Astrocyte of the hippocampus (primary cell): ENCODE measurements at regions not wholly inside any gene's neighbourhood (a gene's known extent, or its start where the extent isn't known, plus 50 kb on each side); places are given as distances from the start of the nearest gene placed in this dataset.

Experiments used
- DNase-seq: peaks from one replicate; pipeline ENCODE4 v3.0.0; 2011; ENCODE audit warnings: low read depth, low spot score

DNA sequence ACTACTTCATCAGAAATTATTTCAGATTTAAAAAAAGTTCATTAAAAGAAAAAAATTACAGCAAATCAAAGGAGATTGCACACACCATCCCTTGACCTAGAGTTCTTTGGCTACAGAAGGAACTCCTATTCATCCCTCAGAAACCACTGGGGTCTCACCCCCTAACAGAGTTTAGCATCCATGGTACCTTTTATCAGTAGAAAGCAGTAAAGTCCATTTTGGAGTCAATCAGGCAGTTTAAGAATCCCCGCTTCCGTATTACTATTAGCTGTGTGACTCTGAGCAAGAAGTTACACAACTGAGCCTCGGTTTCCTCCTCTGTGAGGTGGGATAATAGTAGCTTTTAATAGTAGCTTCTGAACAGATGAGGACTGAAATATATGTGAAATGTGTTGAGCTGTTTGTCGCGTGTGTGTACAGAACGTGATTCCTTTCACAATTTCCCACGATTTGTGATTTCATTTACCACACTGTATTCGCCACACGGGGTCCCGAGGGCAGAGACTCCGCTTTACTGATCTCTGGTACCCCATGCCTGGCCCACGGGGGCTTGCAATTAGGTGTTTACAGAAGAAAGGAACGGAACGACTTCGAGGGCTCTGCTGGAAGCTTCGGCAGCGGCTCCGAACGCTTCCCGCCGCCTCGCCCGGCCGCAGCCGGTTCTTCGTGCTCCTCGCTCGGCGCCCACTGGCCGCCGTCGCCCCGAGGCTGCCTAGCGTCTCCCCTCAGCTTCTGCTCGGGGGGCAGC, 72.5 kb upstream of the ZBED5 start:
- no peak for DNase-seq

DNA sequence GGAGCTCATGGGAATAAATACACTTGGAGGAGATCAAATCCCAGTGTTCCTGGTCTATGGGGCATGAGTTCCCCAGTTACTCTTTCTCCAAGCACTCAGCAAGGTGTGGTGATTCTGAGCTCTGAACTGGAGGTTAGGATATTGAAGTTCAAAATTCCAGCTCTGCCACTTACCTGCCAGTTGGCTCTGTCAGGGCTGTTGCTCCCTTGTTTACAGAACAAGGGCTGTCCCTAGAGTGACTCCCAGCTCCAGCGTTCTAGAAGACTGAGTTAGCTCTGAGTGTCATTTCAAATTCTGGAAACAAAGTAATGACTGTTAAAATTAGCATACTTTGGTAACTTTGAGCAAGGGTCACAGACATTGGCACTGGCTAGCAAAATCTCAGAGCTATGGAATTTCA, 69.7 kb upstream of the ZBED5 start:
- DNase-seq, result peak; percentile 14

DNA sequence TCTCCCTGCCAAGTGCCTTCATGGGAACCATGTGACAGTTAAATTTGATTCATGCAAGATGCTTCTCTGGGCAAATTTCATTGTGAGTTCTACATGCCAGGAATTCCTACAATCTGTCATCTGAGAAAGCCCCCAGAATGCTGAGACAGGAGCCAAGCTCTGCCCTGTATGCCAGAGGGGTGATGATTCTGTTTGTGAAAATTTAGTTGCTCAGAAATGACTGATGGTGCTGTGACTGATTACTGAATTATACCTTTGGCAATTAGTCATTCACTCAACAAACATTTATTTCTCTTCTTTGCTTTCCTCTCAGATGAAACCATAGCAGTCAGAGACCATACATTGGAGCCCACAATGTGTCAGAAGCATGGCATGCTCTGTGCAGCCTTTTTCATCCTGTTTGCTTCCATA, 69.0 kb upstream of the ZBED5 start:
- DNase-seq, result peak; percentile 24

DNA sequence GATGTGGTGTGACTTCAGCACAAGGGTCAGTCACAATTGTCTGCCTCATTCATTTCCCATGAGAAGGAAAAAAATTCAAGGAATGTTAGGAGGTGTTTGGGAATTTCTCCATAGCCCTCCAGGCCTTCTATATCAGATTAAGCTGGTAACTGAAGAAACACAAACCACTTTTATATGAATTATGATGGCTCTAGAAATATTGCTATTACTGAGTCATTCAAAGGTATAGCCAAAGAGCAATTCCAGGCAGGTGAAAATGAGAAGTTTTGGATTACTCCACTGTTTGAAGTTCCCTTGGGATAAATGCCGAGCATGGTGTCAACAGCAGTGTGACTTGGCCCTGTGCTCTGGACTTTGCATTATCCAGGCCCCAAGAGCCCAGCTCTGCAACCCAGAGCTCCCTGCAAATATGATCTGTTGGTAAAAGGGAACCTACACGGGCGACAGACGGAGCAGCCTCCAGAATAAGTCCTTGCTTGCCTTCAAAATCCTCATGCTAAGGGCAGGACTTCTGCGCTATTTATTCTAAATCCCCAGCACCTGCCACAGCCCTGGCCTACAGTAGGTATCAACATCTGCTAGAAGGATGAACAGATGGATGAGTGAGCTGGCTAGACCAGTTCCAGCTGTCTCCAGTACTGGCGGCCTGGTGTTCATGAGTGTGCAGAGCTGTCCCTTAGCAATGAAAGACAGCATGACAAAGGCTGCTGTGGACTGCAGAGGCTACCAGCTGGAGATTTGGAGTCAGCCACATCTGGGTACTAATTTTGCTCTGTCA, 67.5 kb upstream of the ZBED5 start:
- no peak for DNase-seq

DNA sequence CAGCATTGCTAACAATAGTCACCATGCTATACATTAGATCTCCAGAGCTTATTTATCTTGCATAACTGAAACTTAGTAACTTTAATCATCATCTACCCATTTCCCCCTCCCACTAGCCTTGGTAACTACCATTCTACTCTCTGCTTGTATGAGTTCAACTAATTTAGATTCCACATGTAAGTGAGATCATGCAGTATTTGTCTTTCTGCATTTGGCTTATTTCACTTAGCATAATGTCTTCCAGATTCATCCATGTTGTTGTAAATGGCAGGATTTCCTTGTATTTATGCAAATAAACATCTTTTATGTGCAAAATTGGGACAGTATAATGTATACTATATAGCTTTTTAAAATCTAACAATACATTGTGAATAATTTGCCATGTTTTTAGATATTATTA, 66.0 kb upstream of the ZBED5 start:
- no peak for DNase-seq

DNA sequence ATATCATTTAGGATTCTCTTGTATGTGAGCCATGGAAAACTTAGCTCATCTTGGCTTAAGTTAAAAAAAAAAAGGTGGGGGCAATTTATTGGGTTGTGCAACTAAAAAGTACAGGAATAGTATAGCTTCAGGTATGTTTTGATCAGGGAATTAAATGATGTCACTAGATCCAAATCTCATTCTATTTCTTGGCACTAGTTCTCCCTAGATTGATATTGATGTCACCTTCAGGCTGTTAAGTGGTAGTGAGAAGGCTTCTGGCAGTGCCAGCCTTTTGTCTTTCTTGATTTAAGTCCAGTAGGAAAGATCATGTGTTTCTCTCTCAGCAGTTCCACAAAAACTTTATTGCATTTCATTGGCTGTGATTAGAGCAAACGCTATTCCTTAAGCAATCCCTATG, 65.0 kb upstream of the ZBED5 start:
- DNase-seq, result no peak

DNA sequence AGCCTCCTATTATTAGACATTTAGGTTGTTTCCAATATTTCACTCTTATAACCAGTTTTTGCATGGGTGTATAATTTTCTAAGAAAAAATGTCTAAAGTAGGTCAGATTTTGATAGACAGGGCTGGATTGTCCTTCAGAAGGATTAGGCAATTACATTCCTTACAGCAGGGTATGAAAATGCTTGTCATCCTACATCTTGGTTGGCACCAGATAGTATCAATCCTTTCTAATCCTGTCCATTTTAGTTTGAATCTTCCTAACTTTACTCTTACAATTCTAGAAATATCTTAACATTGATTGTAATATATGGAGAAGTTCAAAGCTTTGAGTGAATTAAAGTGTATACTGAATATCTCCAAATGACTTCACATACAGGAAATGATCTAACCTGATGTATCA, 63.0 kb upstream of the ZBED5 start:
- DNase-seq, result no peak

DNA sequence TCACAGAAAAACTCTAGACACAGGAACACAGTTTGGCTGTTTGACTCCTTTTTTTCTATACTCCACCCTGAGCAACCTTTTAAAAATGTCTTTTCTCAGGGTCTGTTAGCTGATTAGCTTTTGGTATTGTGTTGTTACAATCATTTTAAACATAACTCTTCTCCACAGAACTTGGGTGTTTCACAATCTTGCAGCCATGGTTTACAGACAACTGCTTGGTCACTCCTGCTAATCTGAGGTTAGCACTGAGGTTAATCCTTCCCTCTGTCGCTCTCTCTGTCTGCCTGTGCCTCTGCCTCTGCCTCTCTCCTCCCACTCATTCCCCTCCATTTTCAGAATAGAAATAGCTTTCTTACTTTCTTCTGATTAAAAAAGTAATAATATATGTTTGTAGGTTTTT, 62.4 kb upstream of the ZBED5 start:
- peak; percentile 17 for DNase-seq

DNA sequence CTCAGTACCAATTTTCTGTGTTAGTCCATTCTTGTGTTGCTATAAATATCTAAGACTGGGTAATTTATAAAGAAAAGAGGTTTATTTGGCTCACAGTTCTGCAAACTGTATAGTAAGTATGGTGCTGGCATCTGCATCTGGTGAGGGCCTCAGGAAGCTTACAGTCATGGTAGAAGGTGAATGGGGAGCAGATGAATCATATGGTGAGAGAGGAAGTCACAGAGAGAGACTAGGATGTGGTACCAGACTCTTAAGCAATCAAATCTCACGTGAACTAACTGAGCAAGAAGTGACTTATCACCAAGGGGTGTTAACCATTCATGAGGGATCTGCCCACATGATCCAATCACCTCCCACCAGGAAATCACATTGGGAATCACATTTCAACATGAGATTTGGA, 60.8 kb upstream of the ZBED5 start:
- no peak for DNase-seq

DNA sequence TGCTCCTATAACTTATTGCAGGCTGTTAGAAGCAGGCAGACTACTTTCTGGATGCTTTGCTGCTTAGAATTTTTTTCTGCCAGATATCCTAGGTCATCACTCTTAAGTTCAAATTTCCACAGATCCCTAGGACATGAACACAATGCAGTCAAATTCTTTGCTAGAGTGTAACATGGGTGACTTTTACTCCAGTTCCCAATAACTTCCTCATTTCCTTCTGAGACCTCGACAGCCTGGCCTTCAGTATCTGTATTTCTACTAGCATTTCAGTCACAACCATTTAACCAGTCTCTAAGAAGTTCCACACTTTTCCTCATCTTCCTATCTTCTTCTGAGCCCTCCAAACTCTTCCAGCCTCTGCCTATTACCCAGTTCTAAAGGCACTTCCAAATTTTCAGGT, 60.4 kb upstream of the ZBED5 start:
- DNase-seq, result no peak

DNA sequence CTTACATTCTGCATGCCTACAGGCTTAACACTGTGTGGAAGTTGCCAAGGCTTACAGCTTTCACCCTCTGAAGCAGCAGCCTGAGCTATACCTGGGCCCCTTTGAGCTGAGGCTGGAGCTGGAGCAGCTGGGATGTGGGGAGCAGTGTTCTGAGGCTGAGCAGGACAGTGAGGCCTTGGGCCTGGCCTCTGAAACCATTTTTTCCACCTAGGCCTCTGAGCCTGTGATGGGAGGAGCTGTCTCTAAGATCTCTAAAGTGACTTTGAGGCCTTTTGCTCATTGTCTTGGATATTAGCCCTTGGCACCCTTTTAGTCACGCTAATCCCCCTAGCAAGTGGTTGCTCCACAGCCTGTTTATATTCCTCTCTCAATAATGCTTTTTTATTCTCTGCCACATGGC, 59.9 kb upstream of the ZBED5 start:
- no peak for DNase-seq

DNA sequence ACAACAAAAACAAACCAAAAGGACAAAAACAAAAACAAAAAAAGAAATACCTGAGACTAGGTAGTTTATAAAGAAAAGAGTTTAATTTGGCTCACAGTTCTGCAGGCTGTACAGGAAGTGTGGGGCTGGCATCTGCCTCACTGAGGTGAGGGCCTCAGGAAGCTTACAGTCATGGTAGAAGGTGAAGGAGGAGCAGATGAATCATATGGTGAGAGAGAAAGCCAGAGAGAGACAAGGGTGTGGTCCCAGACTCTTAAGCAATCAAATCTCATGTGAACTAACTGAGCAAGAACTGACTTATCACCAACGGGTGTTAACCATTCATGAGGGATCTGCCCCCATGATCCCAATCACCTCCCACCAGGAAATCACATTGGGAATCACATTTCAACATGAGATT, 58.8 kb upstream of the ZBED5 start:
- DNase-seq, result no peak

DNA sequence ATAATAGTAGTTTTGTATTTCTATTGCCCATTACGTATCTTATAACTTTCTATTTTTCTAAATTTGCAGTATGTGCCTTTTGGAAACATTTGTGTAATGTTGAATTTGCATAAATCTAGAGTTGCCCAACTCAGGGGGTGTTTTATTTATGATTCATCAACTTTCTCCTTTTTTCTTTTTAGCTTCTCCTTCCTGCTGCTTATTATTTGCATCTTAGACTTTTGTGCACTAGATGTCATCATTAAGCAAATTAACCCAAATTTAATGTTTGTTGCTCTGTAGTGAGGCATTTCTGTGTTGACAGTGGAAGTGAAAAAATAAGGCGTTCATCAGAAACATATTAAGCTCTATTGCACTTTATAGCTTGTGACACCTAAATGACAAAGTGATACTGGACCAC, 56.2 kb upstream of the ZBED5 start:
- no peak for DNase-seq

DNA sequence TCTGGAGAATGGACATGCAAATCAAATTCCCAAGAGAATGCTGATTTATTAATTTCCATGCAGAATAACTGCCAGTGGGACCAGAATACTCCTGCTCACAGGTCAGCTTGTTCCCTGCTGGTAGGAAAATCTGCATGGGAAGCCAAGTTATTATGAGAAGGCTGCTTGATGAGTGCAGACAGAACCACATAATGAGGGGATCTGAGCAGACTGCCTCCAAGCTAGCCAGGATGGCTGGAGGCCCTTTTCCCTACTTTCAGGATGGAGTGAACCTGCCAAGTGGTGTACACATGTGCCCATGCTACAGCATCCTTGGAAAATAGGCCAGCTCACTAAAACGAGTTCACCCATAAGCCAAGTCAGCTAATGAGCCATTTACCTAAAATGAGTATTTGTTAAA, 55.2 kb upstream of the ZBED5 start:
- no peak for DNase-seq

DNA sequence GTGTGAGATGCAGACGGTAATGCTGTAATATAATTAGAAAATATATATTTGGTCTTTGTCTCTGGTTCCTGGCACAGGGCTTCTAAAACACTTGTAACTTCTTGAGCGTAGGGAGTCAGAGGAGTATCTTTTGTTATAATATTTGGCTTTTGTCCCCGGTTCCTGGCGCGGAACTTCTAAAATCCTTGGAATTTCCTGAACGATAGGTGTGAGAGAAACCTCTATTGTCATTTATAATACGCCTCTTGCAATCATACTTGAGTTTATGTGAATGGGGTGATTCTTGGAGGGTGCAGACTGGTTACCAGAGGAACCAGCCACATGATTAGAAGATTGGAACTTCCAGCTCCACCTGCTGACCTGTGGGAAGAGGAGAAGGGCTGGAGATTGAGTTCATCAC, 54.1 kb upstream of the ZBED5 start:
- DNase-seq, result no peak

DNA sequence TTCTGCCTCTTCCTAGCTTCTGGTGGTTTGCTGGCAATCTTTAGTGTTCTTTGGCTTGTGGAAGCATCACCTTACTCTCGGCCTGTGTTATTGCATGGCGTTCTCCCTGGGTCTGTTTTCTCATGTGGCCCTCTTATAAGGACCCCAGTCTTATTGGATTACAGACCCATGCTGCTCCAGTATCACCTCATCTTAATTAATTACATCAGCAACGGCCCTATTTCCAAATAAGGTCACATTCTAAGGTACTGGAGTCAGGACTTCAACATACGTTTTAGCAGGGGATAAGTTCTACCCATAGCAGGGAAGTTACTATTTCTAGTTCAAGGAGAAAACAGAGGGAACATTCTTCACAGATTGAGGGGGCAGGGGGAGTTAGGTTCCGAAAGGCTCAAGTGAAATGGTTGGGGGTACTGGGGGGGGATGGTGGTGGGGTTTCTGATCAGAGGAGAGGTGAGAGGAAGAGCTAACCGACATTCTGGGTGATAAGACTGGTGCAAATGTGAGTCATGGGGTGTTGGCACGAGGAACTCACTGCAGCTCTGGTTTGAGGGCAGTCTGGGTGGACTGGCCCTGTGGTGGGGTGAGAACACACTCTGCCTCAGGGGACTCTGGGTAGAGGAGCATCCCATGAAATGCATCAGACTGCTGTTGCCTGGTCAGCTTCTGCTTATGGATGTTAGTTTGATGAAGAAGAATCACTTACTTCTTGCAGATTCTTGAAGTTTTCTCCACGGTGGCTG, 51.5 kb upstream of the ZBED5 start:
- peak; percentile 31 for DNase-seq

DNA sequence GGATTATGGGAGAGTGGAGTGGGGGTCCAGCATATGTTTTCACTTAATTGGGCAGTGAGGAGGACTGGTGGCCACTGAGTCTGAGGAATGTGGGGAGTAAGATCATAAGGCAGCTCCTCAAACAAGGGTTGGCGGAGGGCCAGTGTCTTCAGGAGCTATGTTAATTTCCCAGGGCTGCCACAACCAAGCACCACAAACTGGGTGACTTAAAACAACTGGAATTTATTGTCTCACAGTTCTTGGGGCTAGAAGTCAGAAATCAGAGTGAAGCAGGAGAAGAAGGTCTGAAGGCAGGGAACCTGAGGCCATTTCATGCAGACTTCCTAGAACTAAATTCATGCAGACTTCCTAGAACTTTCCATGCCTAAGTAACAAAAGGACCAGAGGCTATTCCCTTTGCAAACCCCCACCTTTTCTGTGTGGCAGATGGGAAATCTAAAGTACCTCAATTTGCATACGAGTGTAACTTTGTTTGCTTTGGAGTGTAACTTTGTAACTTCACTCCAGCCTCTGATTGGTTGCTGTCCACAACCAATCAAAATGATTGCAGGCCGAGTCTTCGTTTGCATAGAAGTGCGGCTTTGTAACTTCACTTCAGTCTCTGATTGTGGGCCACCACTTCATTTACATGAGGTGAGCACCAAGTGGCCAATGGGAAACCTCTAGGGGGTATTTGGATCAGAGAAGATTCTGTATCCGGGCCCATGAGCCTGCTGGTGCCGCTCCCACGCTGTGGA, 50.5 kb upstream of the ZBED5 start:
- DNase-seq, result peak; percentile 96
